ENCODE measurements at regions not wholly inside any gene's neighbourhood (a gene's known extent, or its start where the extent isn't known, plus 50 kb on each side); places are given as distances from the start of the nearest gene placed in this dataset.

- DNase-seq: no peak
These were observed 150.3 kb upstream of the VANGL1 start for GRCh38 chr1:115491298-115492018.

GRCh38 chr1:115479055-115479482 is 141.0 kb upstream of the NGF start:
- DNase-seq: no peak

DNA sequence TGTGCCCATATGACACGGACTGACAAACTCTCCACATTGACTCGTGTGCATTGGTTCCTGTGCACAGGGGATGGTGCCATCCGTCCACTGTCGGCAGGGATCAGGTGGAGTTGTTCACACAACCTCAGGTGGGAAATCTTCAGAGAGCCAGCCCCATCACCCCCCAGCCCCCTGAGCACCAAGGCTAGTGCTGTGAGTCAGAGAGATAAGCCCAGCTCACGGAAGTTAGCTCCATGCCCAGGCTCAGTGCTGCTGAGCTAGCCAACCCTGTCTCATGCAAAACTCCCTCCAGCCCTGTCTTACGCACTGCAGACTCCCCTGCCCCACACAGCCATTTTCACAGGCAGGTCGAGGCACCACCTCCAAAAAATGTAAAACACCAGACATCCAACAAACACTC is 139.0 kb upstream of the NGF start:
- DNase-seq: no peak

DNA sequence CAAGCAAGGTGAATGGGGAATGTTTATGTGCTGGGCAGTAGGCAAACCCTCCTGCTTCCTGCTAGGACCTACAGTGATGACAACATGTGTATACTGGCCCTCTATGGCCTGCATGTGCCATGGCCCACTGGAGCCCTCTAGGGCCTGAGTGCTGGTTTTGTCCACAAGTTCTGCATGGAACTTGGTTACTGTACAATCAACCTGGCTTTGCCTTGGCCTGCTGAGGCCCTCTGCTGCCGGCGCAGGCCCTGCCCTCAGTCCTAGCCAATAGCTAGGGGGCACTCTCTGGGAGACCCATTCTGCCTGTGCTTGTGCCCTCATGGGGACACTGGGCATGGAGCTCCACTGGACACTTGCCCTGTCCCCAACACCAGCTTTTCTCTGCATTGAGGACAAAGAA is 138.6 kb upstream of the NGF start:
- DNase-seq: no peak

GRCh38 chr1:115475901-115476300 is 137.9 kb upstream of the NGF start:
- no peak for DNase-seq

DNA sequence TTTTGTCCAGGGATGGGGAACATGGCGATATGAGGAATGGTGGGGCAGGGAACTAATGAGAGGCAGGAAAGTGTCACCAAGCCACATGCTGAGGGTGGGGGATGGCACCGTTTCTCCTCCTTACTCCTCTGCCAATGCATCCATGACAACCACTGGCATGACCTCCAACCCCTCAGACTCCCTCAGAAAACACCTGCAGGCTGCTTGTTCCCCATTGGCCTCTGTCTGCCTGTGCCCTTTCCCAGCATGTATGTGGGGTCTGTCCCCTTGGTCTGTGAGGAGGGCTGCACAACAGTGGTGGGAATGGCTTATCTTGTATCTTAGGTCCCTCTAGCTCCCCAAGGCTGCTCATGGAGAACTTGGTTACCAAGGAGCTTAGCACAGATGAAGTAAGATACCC is 137.2 kb upstream of the NGF start:
- no peak for DNase-seq

DNA sequence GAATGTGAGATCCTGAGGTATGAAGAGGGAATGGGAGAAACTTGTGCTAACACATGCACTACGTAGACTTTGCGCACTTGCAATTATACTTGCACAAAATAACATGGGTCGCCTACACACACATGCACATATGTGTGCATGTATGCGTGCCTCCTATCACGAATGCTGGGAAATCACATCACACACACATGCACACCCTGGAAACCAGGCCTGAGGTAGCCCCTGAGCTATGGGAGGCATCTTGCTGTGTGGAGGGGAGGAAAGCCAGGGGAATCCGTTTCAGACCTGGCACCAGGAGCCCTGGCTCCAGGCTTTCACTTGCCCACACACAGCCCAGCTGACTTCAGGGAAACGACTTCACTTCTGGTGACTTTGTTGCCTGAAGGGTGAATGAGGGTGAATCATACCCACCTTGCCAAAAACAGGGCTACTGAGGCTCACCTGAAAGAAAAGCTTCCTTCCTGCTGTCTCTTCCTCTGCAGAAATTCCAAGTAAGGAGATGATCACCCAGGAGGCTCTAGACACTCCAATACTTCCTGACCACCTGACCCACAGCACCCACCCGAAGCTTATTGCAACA is 136.0 kb upstream of the NGF start:
- DNase-seq: no peak

DNA sequence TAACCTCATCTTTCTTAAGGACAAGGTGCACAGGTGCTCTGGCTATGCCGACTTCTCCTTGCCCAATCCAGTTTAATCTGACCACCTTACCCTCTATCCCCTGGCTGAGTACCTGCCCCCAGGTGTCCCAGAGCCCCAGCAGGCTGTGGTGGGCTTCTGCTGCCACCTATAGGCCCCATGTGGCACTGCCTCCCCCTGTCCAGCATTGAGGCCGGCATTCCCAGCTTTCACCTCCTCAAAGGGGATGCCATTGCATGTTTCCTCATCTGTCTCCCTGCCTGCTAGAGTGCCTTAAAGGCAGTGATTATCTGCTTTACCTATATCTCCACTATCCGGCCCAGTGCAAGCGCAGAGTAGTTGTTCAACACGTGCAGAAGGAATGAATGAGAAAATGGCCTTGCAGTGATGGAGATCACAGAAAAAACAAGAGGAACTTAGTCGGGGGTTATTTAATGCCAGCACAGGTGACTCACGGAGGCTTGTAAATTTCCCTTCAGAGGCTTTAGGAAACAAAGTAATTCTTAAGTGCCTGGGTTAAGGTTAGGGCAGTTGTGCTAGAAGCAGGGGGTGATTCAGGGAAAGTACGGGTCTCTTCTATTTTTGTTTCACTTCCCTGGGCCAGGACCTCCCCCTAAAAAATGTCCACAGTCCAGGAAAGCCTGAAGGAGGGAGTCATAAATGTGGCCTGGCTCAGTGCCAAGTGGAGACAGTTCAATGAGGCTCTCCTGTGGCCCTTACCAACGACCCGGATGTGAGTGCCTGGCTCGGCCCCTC is 131.8 kb upstream of the NGF start:
- DNase-seq: peak; percentile 65

- DNase-seq: no peak
These were observed 129.7 kb upstream of the NGF start for GRCh38 chr1:115467790-115468189.

GRCh38 chr1:115467196-115467595 is 129.1 kb upstream of the NGF start:
- no peak for DNase-seq

DNA sequence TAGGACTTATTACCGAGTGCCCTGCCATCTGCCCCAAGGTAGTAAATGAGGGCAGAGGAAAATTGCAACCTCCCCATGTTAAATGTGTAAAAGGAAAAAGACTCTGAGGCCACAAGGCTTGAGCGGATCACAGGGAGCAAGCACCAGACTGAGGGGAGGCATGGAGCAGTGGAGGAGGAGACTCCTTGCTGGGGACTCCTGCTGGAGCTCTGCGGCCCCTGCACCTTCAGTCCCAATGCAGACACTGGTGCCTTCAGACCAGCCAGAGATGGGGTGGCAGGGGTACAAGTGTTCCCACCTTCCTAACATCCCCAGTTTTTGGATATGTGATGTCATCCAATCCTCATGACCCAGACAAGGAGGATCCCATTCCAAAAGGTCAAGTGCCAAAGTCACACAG is 128.4 kb upstream of the NGF start:
- DNase-seq: no peak

GRCh38 chr1:115465802-115466363 is 127.8 kb upstream of the NGF start:
- DNase-seq: no peak

DNA sequence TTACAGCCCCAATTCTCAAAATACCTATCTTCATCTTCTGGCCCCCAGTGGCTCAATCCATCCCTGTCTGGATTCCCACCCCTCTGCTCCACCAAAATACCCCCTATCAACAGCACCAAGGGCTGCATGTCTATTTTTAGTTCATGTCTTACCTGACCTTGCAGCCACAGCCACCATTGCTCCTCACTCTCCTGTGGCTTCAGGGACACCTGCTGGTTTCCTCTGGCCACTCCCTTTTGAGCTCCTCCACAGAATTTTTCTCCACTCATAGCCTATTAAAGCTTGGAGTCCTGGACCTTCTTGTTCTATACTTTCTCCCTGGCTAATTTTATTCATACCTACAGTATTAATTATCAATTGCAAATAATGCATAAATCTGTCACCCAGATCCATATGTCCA is 125.3 kb upstream of the NGF start:
- no peak for DNase-seq

GRCh38 chr1:115462566-115463076 is 124.6 kb upstream of the NGF start:
- DNase-seq: no peak

GRCh38 chr1:115461526-115461925 is 123.5 kb upstream of the NGF start:
- DNase-seq: no peak

GRCh38 chr1:115459161-115459560 is 121.1 kb upstream of the NGF start:
- DNase-seq: no peak

DNA sequence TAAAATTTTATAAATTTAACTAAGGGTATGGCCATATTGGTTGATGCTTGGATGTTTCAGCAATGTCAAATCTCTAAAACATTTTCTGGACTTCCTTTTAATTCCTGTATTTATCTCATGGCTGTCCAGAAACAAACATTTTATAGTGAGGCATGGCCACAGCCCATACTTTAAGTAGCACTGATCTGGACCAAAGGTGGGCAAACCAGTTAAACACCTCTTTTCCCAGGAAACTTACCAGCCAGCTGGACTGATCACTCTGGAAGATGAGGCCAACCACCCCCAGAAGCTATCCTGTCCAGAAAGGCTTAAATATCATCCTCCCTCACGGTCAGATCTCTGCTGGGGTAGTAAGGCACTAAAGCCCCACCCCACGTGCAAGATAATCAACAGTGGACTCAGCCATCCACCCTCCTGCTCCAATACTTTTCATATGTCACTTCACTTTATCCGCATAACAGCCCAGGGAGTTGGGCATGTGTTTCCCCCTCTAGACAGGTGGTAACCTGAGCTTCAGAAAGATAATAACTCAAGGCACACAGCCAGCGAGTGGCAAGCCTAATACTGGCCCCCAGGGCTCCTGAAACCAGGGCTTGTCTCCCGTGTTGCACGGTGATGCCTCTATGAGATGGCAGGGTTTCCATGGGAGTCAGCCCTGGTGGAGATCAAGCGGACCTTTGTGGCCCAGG is 120.5 kb upstream of the NGF start:
- DNase-seq: no peak

GRCh38 chr1:115457289-115457688 is 119.2 kb upstream of the NGF start:
- DNase-seq: no peak

- no peak for DNase-seq
These were observed 118.5 kb upstream of the NGF start for GRCh38 chr1:115456441-115456961.

DNA sequence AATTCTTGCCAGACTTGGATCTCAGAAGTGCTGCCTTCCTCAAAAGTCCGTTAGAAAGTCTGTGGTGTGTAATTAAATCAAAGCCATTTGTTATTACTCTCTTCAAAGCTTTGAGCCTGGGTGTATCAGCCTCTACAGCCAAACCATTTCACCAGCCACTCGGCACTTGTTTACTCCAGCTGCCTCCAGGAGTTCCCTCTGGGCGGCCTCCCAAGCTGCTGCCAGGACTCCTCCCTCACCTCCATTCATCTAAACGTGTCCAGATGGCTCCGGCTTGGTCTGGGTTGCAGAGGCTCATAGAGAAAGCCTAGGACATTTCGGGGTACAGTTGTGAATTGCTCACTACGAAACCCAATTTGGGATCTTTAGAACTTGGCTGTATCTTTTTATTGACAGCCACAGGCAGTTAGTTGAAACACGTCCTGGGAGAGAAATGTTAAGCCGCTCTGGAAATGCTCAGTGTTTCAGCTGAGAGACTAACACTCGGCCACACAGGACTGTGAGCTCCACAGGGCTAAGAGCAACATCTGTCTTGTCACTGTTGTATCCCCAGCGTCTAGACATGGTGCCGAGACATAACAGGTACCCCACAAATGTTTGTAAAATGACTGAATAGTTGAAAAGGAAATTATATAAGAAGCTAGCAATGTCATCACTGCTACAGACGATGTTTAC is 116.9 kb upstream of the NGF start:
- DNase-seq: no peak

GRCh38 chr1:115453666-115454065 is 115.6 kb upstream of the NGF start:
- no peak for DNase-seq
